A549 (cell line): ENCODE measurements at regions not wholly inside any gene's neighbourhood (a gene's known extent, or its start where the extent isn't known, plus 50 kb on each side); places are given as distances from the start of the nearest gene placed in this dataset.

Experiments
- ATAC-seq, 2 experiments: fragments of 200-7000 bp in 1 of 2; fragments of >200 bp in 1 of 2; cut with Nextera tagmentation in 1 of 2; cut with Tn5 transposase in 1 of 2; 3 replicates each; pipeline versions ENCODE4 v1.8.0 to v1.9.1; 2018 to 2020; ENCODE audit warnings: mild to moderate bottlenecking in 1 of 2, moderate library complexity in 1 of 2
- CTCF ChIA-PET: fragments of 300-600 bp; sonication (Branson Sonifier 250); formaldehyde crosslinking; extraction: SDS; loops from one replicate; lab custom pipeline; 2021; ENCODE audit warnings: antibody characterized with exemption, inconsistent platforms; lab: Yijun Ruan, JAX
- POLR2A ChIA-PET: fragments of 350-600 bp; formaldehyde crosslinking; extraction: SDS; loops from one replicate; lab custom pipeline; 2021; ENCODE audit warnings: antibody characterized with exemption, inconsistent platforms; lab: Yijun Ruan, JAX
- DNase-seq, 2 experiments: peaks; one replicate each; pipeline versions ENCODE4 v3.0.0 to v3.0.0-alpha.2; 2011 to 2016; ENCODE audit warnings: low read depth in 1 of 2, low spot score in 1 of 2
- FAIRE-seq: peaks from 2 replicates; lab custom pipeline; 2011; peaks lifted over from hg19 to GRCh38; lab: Jason Lieb, UNC
- H3K27ac ChIP-seq, 2 experiments: fragments of >200 bp; sonication (Bioruptor Twin); formaldehyde crosslinking; 3 replicates each; pipeline ENCODE4 v1.5.1; 2016 to 2017
- H3K4me1 ChIP-seq: fragments of >200 bp; sonication (Bioruptor Twin); formaldehyde crosslinking; 3 replicates; pipeline ENCODE4 v1.6.1; 2016
- H3K4me2 ChIP-seq: fragments of >200 bp; sonication (Bioruptor Twin); formaldehyde crosslinking; 3 replicates; pipeline ENCODE4 v1.6.1; 2016
- H3K4me3 ChIP-seq: fragments of >200 bp; sonication (Bioruptor Twin); formaldehyde crosslinking; 3 replicates; pipeline ENCODE4 v1.5.1; 2016
- H3K9me3 ChIP-seq: fragments of >200 bp; sonication (Bioruptor Twin); formaldehyde crosslinking; 3 replicates; pipeline ENCODE4 v1.6.1; 2016
- BCL3 ChIP-seq: fragments of >200 bp; sonication (Bioruptor Twin); formaldehyde crosslinking; IDR thresholded peaks from 3 replicates; pipeline ENCODE4 v1.6.1; 2016
- BHLHE40 ChIP-seq: IDR thresholded peaks from 2 replicates; pipeline ENCODE4 v1.6.1; 2012; ENCODE audit warnings: low read depth, low read length, inconsistent platforms
- CEBPB ChIP-seq, 2 experiments: fragments of >200 bp in 1 of 2; sonication (Bioruptor Twin) in 1 of 2; formaldehyde crosslinking in 1 of 2; IDR thresholded peaks; 2 replicates each; pipeline ENCODE4 v1.6.1; 2012 to 2016
- CHD4 ChIP-seq: fragments of 200-600 bp; sonication (generic); IDR thresholded peaks from 2 replicates; pipeline ENCODE4 v1.6.1; 2016; ENCODE audit warnings: antibody characterized with exemption, mild to moderate bottlenecking, borderline replicate concordance
- E2F6 ChIP-seq: IDR thresholded peaks from 2 replicates; pipeline ENCODE4 v1.6.1; 2012; ENCODE audit warnings: low read depth, borderline replicate concordance
- EHF ChIP-seq: fragments of 250-450 bp; sonication (Bioruptor Pico); IDR thresholded peaks from 2 replicates; pipeline ENCODE4 v1.5.0; 2020; ENCODE audit warnings: mild to moderate bottlenecking
- FOSB ChIP-seq: fragments of 250-450 bp; sonication (Bioruptor Pico); IDR thresholded peaks from 2 replicates; pipeline ENCODE4 v1.5.0; 2020; ENCODE audit warnings: mild to moderate bottlenecking, moderate library complexity
- FOXS1 ChIP-seq: fragments of 250-450 bp; sonication (Bioruptor Pico); IDR thresholded peaks from 2 replicates; pipeline ENCODE4 v1.5.0; 2020; ENCODE audit warnings: mild to moderate bottlenecking, moderate library complexity
- HDAC2 ChIP-seq: fragments of 200-600 bp; sonication (generic); IDR thresholded peaks from 2 replicates; pipeline ENCODE4 v1.6.1; 2016
- HES2 ChIP-seq: fragments of >200 bp; sonication (Bioruptor Twin); formaldehyde crosslinking; IDR thresholded peaks from 2 replicates; pipeline ENCODE4 v1.6.1; 2016
- HOXA7 ChIP-seq: fragments of 250-450 bp; sonication (Bioruptor Pico); IDR thresholded peaks from 2 replicates; pipeline ENCODE4 v1.5.0; 2020; ENCODE audit warnings: mild to moderate bottlenecking, moderate library complexity
- HOXB13 ChIP-seq: fragments of 250-450 bp; sonication (Bioruptor Pico); IDR thresholded peaks from 2 replicates; pipeline ENCODE4 v1.5.0; 2020; ENCODE audit warnings: low read depth, mild to moderate bottlenecking, moderate library complexity
- KDM1A ChIP-seq: fragments of 200-600 bp; sonication (generic); IDR thresholded peaks from 2 replicates; pipeline ENCODE4 v1.6.1; 2016; ENCODE audit warnings: low read depth, mild to moderate bottlenecking
- NFE2L2 ChIP-seq: fragments of 150-350 bp; conservative IDR thresholded peaks from 2 replicates; pipeline ENCODE4 v1.6.1; 2014; ENCODE audit warnings: low read length
- PBX3 ChIP-seq: IDR thresholded peaks from 2 replicates; pipeline ENCODE4 v1.6.1; 2012
- RCOR1 ChIP-seq: fragments of 150-350 bp; IDR thresholded peaks from 2 replicates; pipeline ENCODE4 v1.6.1; 2014; ENCODE audit warnings: antibody characterized with exemption, low read length, low read depth
- REST ChIP-seq: fragments of 200-600 bp; sonication (generic); IDR thresholded peaks from 2 replicates; pipeline ENCODE4 v1.6.1; 2016; ENCODE audit warnings: antibody characterized with exemption, mild to moderate bottlenecking, moderate library complexity
- RNF2 ChIP-seq: fragments of 200-600 bp; sonication (generic); IDR thresholded peaks from 2 replicates; pipeline ENCODE4 v1.6.1; 2016; ENCODE audit warnings: low read depth, mild to moderate bottlenecking, antibody characterized with exemption, moderate library complexity, borderline replicate concordance
- SREBF2 ChIP-seq: fragments of 450-650 bp; IDR thresholded peaks from 2 replicates; pipeline ENCODE4 v1.6.1; 2014; ENCODE audit warnings: mild to moderate bottlenecking, moderate library complexity
- TP53 ChIP-seq: fragments of 250-450 bp; sonication (Bioruptor Pico); IDR thresholded peaks from 2 replicates; pipeline ENCODE4 v1.5.0; 2021; ENCODE audit warnings: mild to moderate bottlenecking, moderate library complexity
- ZNF302 ChIP-seq: fragments of 250-450 bp; sonication (Bioruptor Pico); IDR thresholded peaks from 2 replicates; pipeline ENCODE4 v1.9.0; 2021; ENCODE audit warnings: inconsistent platforms, mild to moderate bottlenecking, moderate library complexity
- ZSCAN20 ChIP-seq: fragments of 250-450 bp; sonication (Bioruptor Pico); IDR thresholded peaks from 2 replicates; pipeline ENCODE4 v1.8.0; 2022; ENCODE audit warnings: mild to moderate bottlenecking, moderate library complexity
- WGBS: methylation state at CpG from one replicate; pipeline ENCODE4 v1.1.6; 2017; ENCODE audit errors: missing lambda C conversion rate; 5-methylcytosine and 5-hydroxymethylcytosine counted together

- TF ChIP-seq BCL3 (no peak), HDAC2 (no peak), HOXB13 (CRISPR knock-in tag) (no peak), KDM1A (no peak), BHLHE40 (no peak), RNF2 (no peak), FOSB (CRISPR knock-in tag) (no peak)
Measured at GRCh38 chr6:147108259-147108910, 95.8 kb upstream of the STXBP5 start (continued).

- FAIRE-seq: no peak
- ATAC-seq: no peak
- POLR2A ChIA-PET: no interaction called here
Measured at GRCh38 chr6:147109707-147110106, 94.5 kb upstream of the STXBP5 start.

GRCh38 chr6:147116056-147116455 lies 88.2 kb upstream of the STXBP5 start:
- Histone ChIP-seq H3K9me3 (no peaks in the 10 kb centered on the region), H3K27ac (no peak overlapping the region), H3K4me3 (no peak overlapping the region), H3K4me1 (no peaks in the 10 kb centered on the region), H3K4me2 (no peak overlapping the region)
- no peak for DNase-seq
- ChIA-PET CTCF (no interaction called here), POLR2A (no interaction called here)
- 58% methylated on average over 4 of the region's 4 CpGs for WGBS
- FAIRE-seq: no peak
- no peak for ATAC-seq
- TF ChIP-seq ZSCAN20 (no peak), CHD4 (no peak), EHF (no peak), TP53 (CRISPR knock-in tag) (no peak), HOXA7 (CRISPR knock-in tag) (no peak), CEBPB (IDR thresholded peaks at IDR 0.05) (no peak), RCOR1 (no peak), REST (no peak), FOXS1 (CRISPR knock-in tag) (no peak), HES2 (no peak)

More at GRCh38 chr6:147109707-147110106, 94.5 kb upstream of the STXBP5 start:
- H3K27ac ChIP-seq: no peak overlapping the region
- no peaks in the 10 kb centered on the region for H3K9me3 ChIP-seq
- TF ChIP-seq NFE2L2 (no peak), E2F6 (no peak), PBX3 (no peak), BCL3 (no peak), SREBF2 (no peak), ZNF302 (CRISPR knock-in tag) (no peak), HDAC2 (no peak)
- DNase-seq: no peak
- CTCF ChIA-PET: no interaction called here
- H3K4me1 ChIP-seq: peaks cover 7% of the 10 kb centered on the region; the same call in 1 of the 3 replicates
- no peak overlapping the region for H3K4me3 ChIP-seq
- WGBS: 76% methylated on average over 4 of the region's 4 CpGs
- H3K4me2 ChIP-seq: no peak overlapping the region
